K562 (cell line): ENCODE measurements at regions not wholly inside any gene's neighbourhood (a gene's known extent, or its start where the extent isn't known, plus 50 kb on each side); places are given as distances from the start of the nearest gene placed in this dataset.

ENCODE experiments used
- ATAC-seq: fragments of 200-7000 bp; cut with Tn5 transposase; 3 replicates; pipeline ENCODE4 v1.9.1; 2020; ENCODE audit warnings: moderate library complexity
- BruUV-seq: library from RNA; stranded (reverse); fragments of 400-500 nt; replicated peaks from 2 replicates; lab custom pipeline; 2021; lab: Mats Ljungman, UMichigan
- CTCF ChIA-PET: fragments of 300-600 bp; formaldehyde crosslinking; extraction: SDS; loops from one replicate; lab custom pipeline; 2021; ENCODE audit warnings: low intra/inter-chr PET ratio; lab: Yijun Ruan, JAX
- POLR2A ChIA-PET: fragments of 300-600, 350-650 bp; sonication (Branson Sonifier 250); formaldehyde crosslinking; extraction: SDS; loops from one replicate; lab custom pipeline; 2021; ENCODE audit warnings: antibody characterized with exemption, inconsistent platforms; lab: Yijun Ruan, JAX
- DNase-seq, 4 experiments: peaks; one replicate each; pipeline versions ENCODE4 v3.0.0 to v3.0.0-alpha.2; 2011 to 2018; ENCODE audit warnings: low spot score in 3 of 4, mixed read lengths in 3 of 4; ENCODE audit errors: extremely low read depth in 1 of 4
- FAIRE-seq: peaks from 2 replicates; lab custom pipeline; 2011; peaks lifted over from hg19 to GRCh38; lab: Jason Lieb, UNC
- H2AFZ ChIP-seq: 2 replicates; pipeline ENCODE4 v1.6.0; 2011; ENCODE audit warnings: low read depth, low read length, control low read depth, inconsistent platforms
- H3K27ac ChIP-seq: fragments of 200-600 bp; 3 replicates; pipeline ENCODE4 v1.8.0; 2011; ENCODE audit warnings: low read depth, mild to moderate bottlenecking, control low read depth, inconsistent platforms, low read length, moderate library complexity, mixed read lengths; ENCODE audit errors: extremely low read depth
- H3K27me3 ChIP-seq, 2 experiments: fragments of 300-600 bp in 1 of 2; 2 replicates in 1 of 2; 3 replicates in 1 of 2; pipeline versions ENCODE4 v1.6.0 to v1.8.0; 2011; ENCODE audit warnings: inconsistent platforms in 2 of 2, low read length in 2 of 2, mild to moderate bottlenecking in 1 of 2, mixed read lengths in 1 of 2, moderate library complexity in 1 of 2; ENCODE audit not compliant: control insufficient read depth in 2 of 2, insufficient read depth in 2 of 2
- H3K36me3 ChIP-seq: fragments of 300-600 bp; 3 replicates; pipeline ENCODE4 v1.8.0; 2011; ENCODE audit warnings: mild to moderate bottlenecking, low read length, inconsistent platforms; ENCODE audit not compliant: control insufficient read depth, insufficient read depth
- H3K4me1 ChIP-seq, 2 experiments: fragments of 200-600 bp in 1 of 2; replicated peaks in 1 of 2; 2 replicates in 1 of 2; 3 replicates in 1 of 2; pipeline versions ENCODE4 v1.5.1 to v1.8.0; 2011; ENCODE audit warnings: inconsistent platforms in 2 of 2, low read length in 2 of 2, mild to moderate bottlenecking in 1 of 2, mixed read lengths in 1 of 2, moderate library complexity in 1 of 2; ENCODE audit not compliant: control insufficient read depth in 2 of 2, insufficient read depth in 2 of 2
- H3K4me2 ChIP-seq: 2 replicates; pipeline ENCODE4 v1.6.1; 2011; ENCODE audit warnings: low read length, control low read depth, inconsistent platforms, mixed read lengths; ENCODE audit not compliant: insufficient read depth
- H3K4me3 ChIP-seq: fragments of 200-600 bp; sonication (generic), shearing (Covaris generic); 2 replicates; pipeline ENCODE4 v1.5.1; 2016; ENCODE audit warnings: control low read depth, inconsistent platforms
- H3K79me2 ChIP-seq: fragments of 200-600 bp; 3 replicates; pipeline ENCODE4 v1.8.0; 2011; ENCODE audit warnings: low read length, inconsistent platforms; ENCODE audit not compliant: control insufficient read depth, insufficient read depth
- H3K9ac ChIP-seq, 2 experiments: 2 replicates each; pipeline versions ENCODE4 v1.6.0 to v1.6.1; 2011; ENCODE audit warnings: low read depth in 2 of 2, low read length in 2 of 2, control low read depth in 1 of 2, inconsistent platforms in 1 of 2, mild to moderate bottlenecking in 1 of 2, mixed read lengths in 1 of 2; ENCODE audit not compliant: insufficient read depth in 1 of 2
- H3K9me1 ChIP-seq: one replicate; pipeline ENCODE4 v1.6.0; 2011; ENCODE audit warnings: inconsistent platforms, mild to moderate bottlenecking, low read length, moderate library complexity; ENCODE audit not compliant: control insufficient read depth, insufficient read depth
- H3K9me3 ChIP-seq: replicated peaks from 2 replicates; pipeline ENCODE4 v1.5.1; 2011; ENCODE audit warnings: low read depth, low read length, inconsistent platforms; ENCODE audit not compliant: control insufficient read depth, insufficient read depth
- H4K20me1 ChIP-seq: replicated peaks from 2 replicates; pipeline ENCODE4 v1.6.1; 2011; ENCODE audit warnings: low read length, inconsistent platforms, mixed read lengths; ENCODE audit not compliant: control insufficient read depth, insufficient read depth
- BCOR ChIP-seq: fragments of 450-650 bp; IDR thresholded peaks from 2 replicates; pipeline ENCODE4 v1.6.1; 2016
- CBFA2T3 ChIP-seq: fragments of 450-650 bp; IDR thresholded peaks from 2 replicates; pipeline ENCODE4 v1.6.1; 2017
- CEBPG ChIP-seq, 3 experiments: fragments of 200-800 bp in 1 of 3; sonication (Bioruptor generic) in 1 of 3; sonication (generic) in 1 of 3; formaldehyde crosslinking in 1 of 3; IDR thresholded peaks in 2 of 3; conservative IDR thresholded peaks in 1 of 3; 2 replicates each; pipeline versions ENCODE4 v1.6.1 to v1.8.0; 2016 to 2022; ENCODE audit warnings: missing compliant biosample characterization in 2 of 3, missing genetic modification characterization in 2 of 3, mild to moderate bottlenecking in 1 of 3, missing genetic modification reagents in 1 of 3
- HDAC6 ChIP-seq: IDR thresholded peaks from 2 replicates; pipeline ENCODE4 v1.6.1; 2012; ENCODE audit warnings: low read depth, mild to moderate bottlenecking, control low read depth, inconsistent platforms, low read length, moderate library complexity
- MIER1 ChIP-seq: fragments of 450-650 bp; IDR thresholded peaks from 2 replicates; pipeline ENCODE4 v1.6.1; 2016; ENCODE audit warnings: antibody characterized with exemption, mild to moderate bottlenecking, low read depth
- NFYB ChIP-seq: IDR thresholded peaks from 2 replicates; pipeline ENCODE4 v1.6.1; 2011; ENCODE audit warnings: mild to moderate bottlenecking, moderate library complexity; ENCODE audit not compliant: insufficient read length; ENCODE audit errors: extremely low read depth
- RBM25 ChIP-seq: fragments of 200-400 bp; formaldehyde crosslinking; IDR thresholded peaks from 2 replicates; pipeline ENCODE4 v1.6.1; 2018; ENCODE audit warnings: low read length, low read depth, moderate library complexity; ENCODE audit not compliant: severe bottlenecking
- SMARCA5 ChIP-seq: fragments of 450-650 bp; IDR thresholded peaks from 2 replicates; pipeline ENCODE4 v1.6.1; 2016
- ZNF121 ChIP-seq: sonication (generic); formaldehyde crosslinking; conservative IDR thresholded peaks from 2 replicates; pipeline ENCODE4 v1.8.0; 2022; ENCODE audit warnings: missing genetic modification reagents
- ZNF445 ChIP-seq: fragments of 250-450 bp; sonication (Bioruptor Pico); IDR thresholded peaks from 2 replicates; pipeline ENCODE4 v1.4.0; 2020; ENCODE audit warnings: low read depth, mild to moderate bottlenecking, moderate library complexity
- WGBS: fragments of 100-300 bp; shearing (Covaris generic); methylation state at CpG from one replicate; pipeline ENCODE4 v1.1.6; 2016; ENCODE audit warnings: low coverage, mixed read lengths; ENCODE audit not compliant: insufficient coverage; ENCODE audit errors: missing lambda C conversion rate; 5-methylcytosine and 5-hydroxymethylcytosine counted together
- in situ Hi-C: fragments of 300-500 bp; cut with MboI; formaldehyde crosslinking; loops from 4 replicates; pipeline ENCODE4 v1.15.0; 2018; ENCODE audit warnings: inconsistent platforms, mixed read lengths
- intact Hi-C: fragments of 100-400 bp; cut with micrococcal nuclease; formaldehyde crosslinking; loops from 2 replicates; pipeline ENCODE4 v1.14.2; 2022
- TF ChIP-seq, protein P1 (sequence below), 2 experiments: fragments of 450-650 bp in 1 of 2; sonication (generic) in 1 of 2; formaldehyde crosslinking in 1 of 2; IDR thresholded peaks in 1 of 2; conservative IDR thresholded peaks in 1 of 2; 2 replicates each; pipeline versions ENCODE4 v1.6.1 to v1.8.1; 2016 to 2023; ENCODE audit warnings: mild to moderate bottlenecking in 2 of 2, moderate library complexity in 2 of 2, inconsistent platforms in 1 of 2, missing genetic modification reagents in 1 of 2

DNA sequence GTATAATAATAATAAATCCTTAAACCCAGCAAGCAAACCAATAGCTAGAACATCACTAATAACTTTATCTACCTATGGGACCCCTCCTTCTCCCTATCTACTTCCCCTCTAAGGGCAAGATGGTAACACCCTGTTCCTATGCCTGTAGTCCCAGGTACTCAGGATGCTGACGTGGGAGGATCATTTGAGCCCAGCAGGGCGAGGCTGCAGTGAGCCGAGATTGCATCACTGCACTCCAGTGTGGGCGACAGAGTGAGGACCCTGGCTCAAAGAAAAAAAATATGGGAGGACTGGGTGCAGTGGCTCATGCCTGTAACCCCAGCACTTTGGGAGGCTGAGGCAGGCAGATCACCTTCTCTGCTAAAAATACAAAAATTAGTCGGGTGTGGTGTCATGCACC is 143.1 kb upstream of the SLC45A1 start:
- Histone ChIP-seq H3K4me2 (no peak overlapping the region), H3K9ac (no peak overlapping the region)
- DNase-seq: no peak

DNA sequence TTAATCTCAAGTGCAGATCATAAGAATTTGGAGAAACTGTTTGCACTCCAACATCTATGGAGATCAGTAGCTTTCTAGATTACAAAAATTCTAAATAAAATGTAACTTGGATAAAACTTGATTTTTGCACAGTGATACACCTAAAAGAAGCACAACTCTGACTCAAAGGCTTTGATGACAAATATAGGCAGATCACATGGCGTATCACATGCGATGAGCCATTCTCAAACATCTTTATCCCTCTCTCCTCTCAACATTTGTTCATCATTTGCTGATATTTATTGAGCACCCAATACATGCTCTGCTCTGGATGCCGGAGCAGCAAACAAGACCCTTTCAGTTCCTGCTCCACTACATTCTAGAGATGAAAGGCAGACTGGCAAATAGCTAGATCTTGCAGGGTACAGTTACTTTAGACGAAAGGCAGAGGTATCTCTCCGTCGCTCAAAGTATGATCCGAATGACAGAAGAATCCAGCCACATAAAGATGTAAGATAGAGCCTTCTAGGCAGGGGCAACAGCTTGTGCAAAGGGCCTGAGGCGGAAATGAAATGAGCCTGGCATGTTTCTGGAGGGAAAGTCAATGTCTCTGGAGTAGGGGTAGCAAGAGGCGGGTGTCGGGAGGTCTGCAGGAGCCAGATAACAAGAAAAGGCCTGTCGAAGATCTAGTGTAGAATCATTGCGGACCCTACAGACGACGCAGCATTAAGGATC is 145.8 kb upstream of the ERRFI1 start:
- H2AFZ ChIP-seq: no peak overlapping the region
- no peak overlapping the region for H3K27ac ChIP-seq
- peaks cover 0 to 14% of the 10 kb centered on the region in 2 experiments; a peak in 2 of 5 replicates for H3K4me1 ChIP-seq
- H3K4me2 ChIP-seq: no peak overlapping the region
- H3K9ac ChIP-seq: no peak overlapping the region
- no peaks in the 10 kb centered on the region for H3K9me3 ChIP-seq
- DNase-seq (no peak), FAIRE-seq (no peak), ATAC-seq (no peak)
- CTCF ChIA-PET: no interaction called here
- intact Hi-C loops (no loop called here), in situ Hi-C loops (no loop called here)
- POLR2A ChIA-PET: no interaction called here
- H3K9me1 ChIP-seq: no peaks in the 10 kb centered on the region
- no TSS peak for BruUV-seq
- H4K20me1 ChIP-seq: no peaks in the 10 kb centered on the region
- peaks cover 9 to 12% of the 10 kb centered on the region in 2 experiments for H3K27me3 ChIP-seq
- H3K4me3 ChIP-seq: no peak overlapping the region
- WGBS: 18% methylated on average over 14 of the region's 14 CpGs
- no peaks in the 10 kb centered on the region for H3K36me3 ChIP-seq
- H3K79me2 ChIP-seq: no peaks in the 10 kb centered on the region
- TF ChIP-seq CBFA2T3: 0 out of 2 replicates have a peak, but pooled peaks have one; percentile 4
- peak; percentile 89 for TF ChIP-seq RBM25
- TF ChIP-seq BCOR: peak; percentile 53; the same call in 1 of the 2 replicates
- TF ChIP-seq ZNF121 (CRISPR knock-in tag): peak; percentile 34; the same call in 1 of the 2 replicates
- peak; percentile 73 for TF ChIP-seq SMARCA5
- no peak for TF ChIP-seq NFYB
- no peak for TF ChIP-seq MIER1

More for the DNA sequence above, 143.1 kb upstream of the SLC45A1 start:
- ATAC-seq (no peak), FAIRE-seq (no peak)
- no peak overlapping the region for H3K4me3 ChIP-seq
- H3K27me3 ChIP-seq: peaks cover 9 to 12% of the 10 kb centered on the region in 2 experiments
- BruUV-seq: no TSS peak
- TF ChIP-seq CEBPG (CRISPR knock-in tag; IDR thresholded peaks at IDR 0.05) (no peak), CEBPG (tag; conservative IDR thresholded peaks at IDR 0.05 in 1 of 2, IDR thresholded peaks at IDR 0.05 in 1 of 2) (peak in 1 of 2 experiments; percentile 59; a peak in 2 of 4 replicates), HDAC6 (no peak), ZNF445 (CRISPR knock-in tag) (no peak)
- TF ChIP-seq, protein P1, sequence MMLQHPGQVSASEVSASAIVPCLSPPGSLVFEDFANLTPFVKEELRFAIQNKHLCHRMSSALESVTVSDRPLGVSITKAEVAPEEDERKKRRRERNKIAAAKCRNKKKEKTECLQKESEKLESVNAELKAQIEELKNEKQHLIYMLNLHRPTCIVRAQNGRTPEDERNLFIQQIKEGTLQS (IDR thresholded peaks at IDR 0.05): peak; percentile 65
- TF ChIP-seq, protein P1 (CRISPR knock-in tag; conservative IDR thresholded peaks at IDR 0.05): no peak
- POLR2A ChIA-PET: no interaction called here
- H3K36me3 ChIP-seq: no peaks in the 10 kb centered on the region
- H4K20me1 ChIP-seq: no peaks in the 10 kb centered on the region
- CTCF ChIA-PET: no interaction called here
- intact Hi-C loops: no loop called here
- in situ Hi-C loops: no loop called here
- H3K9me3 ChIP-seq: peaks cover 7% of the 10 kb centered on the region
- peaks cover 0 to 5% of the 10 kb centered on the region in 2 experiments; a peak in 2 of 5 replicates for H3K4me1 ChIP-seq
- no peak overlapping the region for H2AFZ ChIP-seq
- WGBS: 3% methylated on average over 5 of the region's 5 CpGs
- no peaks in the 10 kb centered on the region for H3K79me2 ChIP-seq
- no peaks in the 10 kb centered on the region for H3K9me1 ChIP-seq
- no peak overlapping the region for H3K27ac ChIP-seq
